Ascending aorta (tissue), 2 donors: ENCODE measurements at regions not wholly inside any gene's neighbourhood (a gene's known extent, or its start where the extent isn't known, plus 50 kb on each side); places are given as distances from the start of the nearest gene placed in this dataset.

Experiments
- DNase-seq, 2 donors: peaks; one replicate each; pipeline ENCODE4 v3.0.0-alpha.2; 2019; ENCODE audit warnings: low spot score in 2 of 2
- H3K27ac ChIP-seq, 2 donors: fragments of 200-600 bp; sonication (generic); one replicate each; pipeline ENCODE4 v1.5.1; 2016 to 2017; ENCODE audit warnings: mild to moderate bottlenecking in 1 of 2
- H3K27me3 ChIP-seq: fragments of 200-600 bp; sonication (generic); one replicate; pipeline ENCODE4 v1.5.1; 2017
- H3K36me3 ChIP-seq, 2 donors: fragments of 200-600 bp; sonication (generic); one replicate each; pipeline ENCODE4 v1.5.1; 2016
- H3K4me1 ChIP-seq, 2 donors: fragments of 200-600 bp; sonication (generic); one replicate each; pipeline ENCODE4 v1.5.1; 2016 to 2017; ENCODE audit warnings: mild to moderate bottlenecking in 1 of 2
- H3K4me3 ChIP-seq, 2 donors: fragments of 200-600 bp; sonication (generic); one replicate each; pipeline ENCODE4 v1.5.1; 2016 to 2017; ENCODE audit warnings: mild to moderate bottlenecking in 1 of 2
- H3K9me3 ChIP-seq, 2 donors: fragments of 200-600 bp; sonication (generic); one replicate each; pipeline ENCODE4 v1.5.1; 2016
- CTCF ChIP-seq, 3 experiments: fragments of 200-600 bp in 2 of 3; fragments of 450-650 bp in 1 of 3; sonication (generic) in 2 of 3; IDR thresholded peaks; one replicate each; pipeline ENCODE4 v1.5.1; 2016 to 2019; ENCODE audit warnings: antibody characterized with exemption in 3 of 3, mild to moderate bottlenecking in 1 of 3, moderate library complexity in 1 of 3
- intact Hi-C: fragments of 100-400 bp; cut with DNase I; formaldehyde crosslinking; loops from one replicate; pipeline ENCODE4 v1.15.1; 2023

- Histone ChIP-seq H3K4me1 (no peaks in the 10 kb centered on the region), H3K27ac (no peak overlapping the region), H3K9me3 (peaks cover 0 to 6% of the 10 kb centered on the region in 2 donors), H3K4me3 (no peak overlapping the region), H3K27me3 (no peaks in the 10 kb centered on the region), H3K36me3 (no peaks in the 10 kb centered on the region)
- TF ChIP-seq CTCF (IDR thresholded peaks at IDR 0.05): no peak
- DNase-seq: no peak
- intact Hi-C loops: no loop called here
Observed at GRCh38 chr1:115577513-115577912, 64.3 kb upstream of the VANGL1 start.

- H3K4me3 ChIP-seq: no peak overlapping the region
- no peaks in the 10 kb centered on the region for H3K27me3 ChIP-seq
- TF ChIP-seq CTCF (IDR thresholded peaks at IDR 0.05): no peak
- no peaks in the 10 kb centered on the region for H3K36me3 ChIP-seq
- peaks cover 0 to 6% of the 10 kb centered on the region in 2 donors for H3K9me3 ChIP-seq
- no peak for DNase-seq
- H3K4me1 ChIP-seq: no peaks in the 10 kb centered on the region
- intact Hi-C loops: no loop called here
- H3K27ac ChIP-seq: no peak overlapping the region
Observed at GRCh38 chr1:115575661-115576060, 66.1 kb upstream of the VANGL1 start.

- intact Hi-C loops: no loop called here
- Histone ChIP-seq H3K36me3 (no peaks in the 10 kb centered on the region), H3K4me3 (no peak overlapping the region), H3K27me3 (no peaks in the 10 kb centered on the region), H3K9me3 (peaks cover 0 to 11% of the 10 kb centered on the region in 2 donors), H3K27ac (no peak overlapping the region), H3K4me1 (no peaks in the 10 kb centered on the region)
- no peak for DNase-seq
- no peak for TF ChIP-seq CTCF (IDR thresholded peaks at IDR 0.05)
Observed at GRCh38 chr1:115572710-115573109, 69.1 kb upstream of the VANGL1 start.

GRCh38 chr1:115567431-115567830 is 74.3 kb upstream of the VANGL1 start:
- DNase-seq: no peak
- TF ChIP-seq CTCF (IDR thresholded peaks at IDR 0.05): no peak
- H3K27ac ChIP-seq: no peak overlapping the region
- no peak overlapping the region for H3K4me3 ChIP-seq
- H3K27me3 ChIP-seq: no peaks in the 10 kb centered on the region
- peaks cover 0 to 14% of the 10 kb centered on the region in 2 donors for H3K9me3 ChIP-seq
- no peaks in the 10 kb centered on the region for H3K36me3 ChIP-seq
- intact Hi-C loops: no loop called here
- no peaks in the 10 kb centered on the region for H3K4me1 ChIP-seq

GRCh38 chr1:115565791-115566190 is 76.0 kb upstream of the VANGL1 start:
- Histone ChIP-seq H3K36me3 (no peaks in the 10 kb centered on the region), H3K27me3 (no peaks in the 10 kb centered on the region), H3K4me1 (no peaks in the 10 kb centered on the region), H3K9me3 (peaks cover 0 to 14% of the 10 kb centered on the region in 2 donors), H3K27ac (no peak overlapping the region), H3K4me3 (no peak overlapping the region)
- DNase-seq: no peak
- intact Hi-C loops: no loop called here
- TF ChIP-seq CTCF (IDR thresholded peaks at IDR 0.05): no peak

GRCh38 chr1:115565353-115565752 is 76.4 kb upstream of the VANGL1 start:
- no peaks in the 10 kb centered on the region for H3K4me1 ChIP-seq
- peaks cover 0 to 14% of the 10 kb centered on the region in 2 donors for H3K9me3 ChIP-seq
- H3K36me3 ChIP-seq: no peaks in the 10 kb centered on the region
- no peak for TF ChIP-seq CTCF (IDR thresholded peaks at IDR 0.05)
- H3K27me3 ChIP-seq: no peaks in the 10 kb centered on the region
- intact Hi-C loops: no loop called here
- no peak for DNase-seq
- H3K27ac ChIP-seq: no peak overlapping the region
- H3K4me3 ChIP-seq: no peak overlapping the region
